ENCODE measurements at regions not wholly inside any gene's neighbourhood (a gene's known extent, or its start where the extent isn't known, plus 50 kb on each side); places are given as distances from the start of the nearest gene placed in this dataset.

DNA sequence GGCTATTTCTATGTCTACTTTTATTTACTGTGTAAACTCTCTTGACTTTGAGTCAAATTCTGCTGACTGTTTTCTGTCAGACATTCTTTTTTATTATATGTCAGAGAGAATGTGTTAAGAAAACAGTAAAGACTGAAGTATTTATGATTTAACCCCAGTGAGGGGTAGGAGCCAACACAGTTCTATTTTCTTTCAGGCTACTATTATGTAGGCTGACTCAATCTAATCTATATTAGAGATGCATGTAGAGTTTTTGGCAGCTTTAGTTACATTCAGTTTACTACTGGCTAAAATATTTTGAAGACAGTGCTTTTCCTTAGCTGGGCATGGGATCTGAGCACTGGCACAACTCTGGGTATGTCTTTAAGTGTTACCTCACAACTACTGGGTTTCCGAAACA, 1108.0 kb downstream of the CDH11 start:
- TF ChIP-seq FOXP2 (optimal IDR thresholded peaks at IDR 0.05; ENCODE audit: borderline replicate concordance, extremely low read depth, extremely low read length, insufficient read depth) (no peak), SIN3A (IDR thresholded peaks at IDR 0.05; ENCODE audit: borderline replicate concordance, insufficient read depth, low read length) (no peak), TAF1 (IDR thresholded peaks at IDR 0.05; ENCODE audit: borderline replicate concordance, insufficient read depth, low read length) (no peak), POLR2AphosphoS5 (IDR thresholded peaks at IDR 0.05; ENCODE audit: low read depth, low read length) (no peak)
- TF ChIP-seq, protein P1, sequence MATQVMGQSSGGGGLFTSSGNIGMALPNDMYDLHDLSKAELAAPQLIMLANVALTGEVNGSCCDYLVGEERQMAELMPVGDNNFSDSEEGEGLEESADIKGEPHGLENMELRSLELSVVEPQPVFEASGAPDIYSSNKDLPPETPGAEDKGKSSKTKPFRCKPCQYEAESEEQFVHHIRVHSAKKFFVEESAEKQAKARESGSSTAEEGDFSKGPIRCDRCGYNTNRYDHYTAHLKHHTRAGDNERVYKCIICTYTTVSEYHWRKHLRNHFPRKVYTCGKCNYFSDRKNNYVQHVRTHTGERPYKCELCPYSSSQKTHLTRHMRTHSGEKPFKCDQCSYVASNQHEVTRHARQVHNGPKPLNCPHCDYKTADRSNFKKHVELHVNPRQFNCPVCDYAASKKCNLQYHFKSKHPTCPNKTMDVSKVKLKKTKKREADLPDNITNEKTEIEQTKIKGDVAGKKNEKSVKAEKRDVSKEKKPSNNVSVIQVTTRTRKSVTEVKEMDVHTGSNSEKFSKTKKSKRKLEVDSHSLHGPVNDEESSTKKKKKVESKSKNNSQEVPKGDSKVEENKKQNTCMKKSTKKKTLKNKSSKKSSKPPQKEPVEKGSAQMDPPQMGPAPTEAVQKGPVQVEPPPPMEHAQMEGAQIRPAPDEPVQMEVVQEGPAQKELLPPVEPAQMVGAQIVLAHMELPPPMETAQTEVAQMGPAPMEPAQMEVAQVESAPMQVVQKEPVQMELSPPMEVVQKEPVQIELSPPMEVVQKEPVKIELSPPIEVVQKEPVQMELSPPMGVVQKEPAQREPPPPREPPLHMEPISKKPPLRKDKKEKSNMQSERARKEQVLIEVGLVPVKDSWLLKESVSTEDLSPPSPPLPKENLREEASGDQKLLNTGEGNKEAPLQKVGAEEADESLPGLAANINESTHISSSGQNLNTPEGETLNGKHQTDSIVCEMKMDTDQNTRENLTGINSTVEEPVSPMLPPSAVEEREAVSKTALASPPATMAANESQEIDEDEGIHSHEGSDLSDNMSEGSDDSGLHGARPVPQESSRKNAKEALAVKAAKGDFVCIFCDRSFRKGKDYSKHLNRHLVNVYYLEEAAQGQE (IDR thresholded peaks at IDR 0.05; ENCODE audit: insufficient read depth in 1 of 2, low read depth in 2 of 2, low read length in 2 of 2), result no peak

DNA sequence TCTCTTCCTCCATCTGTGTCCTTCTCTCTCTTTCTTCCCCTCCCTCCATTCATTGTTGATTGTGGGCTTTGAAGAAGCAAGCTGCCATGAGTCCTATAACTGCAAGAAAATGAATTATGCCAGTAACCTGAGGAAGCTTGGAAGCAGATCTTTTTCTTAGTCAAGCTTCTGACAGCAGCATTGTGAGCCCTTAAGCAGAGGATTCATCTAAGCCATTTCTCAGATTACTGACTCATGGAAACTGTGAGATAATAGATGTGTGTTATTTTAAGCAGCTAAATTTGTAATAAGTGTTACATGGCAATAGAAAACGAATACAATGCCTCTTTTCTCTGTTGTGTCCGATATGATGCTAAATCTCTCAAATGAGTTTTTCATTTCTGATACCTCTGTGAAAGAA, 1109.7 kb downstream of the CDH11 start:
- TF ChIP-seq POLR2AphosphoS5 (IDR thresholded peaks at IDR 0.05; ENCODE audit: low read depth, low read length), result no peak
- TF ChIP-seq SIN3A (IDR thresholded peaks at IDR 0.05; ENCODE audit: borderline replicate concordance, insufficient read depth, low read length), result no peak
- TF ChIP-seq FOXP2 (optimal IDR thresholded peaks at IDR 0.05; ENCODE audit: borderline replicate concordance, extremely low read depth, extremely low read length, insufficient read depth), result no peak
- TF ChIP-seq, protein P1 (IDR thresholded peaks at IDR 0.05; ENCODE audit: insufficient read depth in 1 of 2, low read depth in 2 of 2, low read length in 2 of 2), result no peak
- no peak for TF ChIP-seq TAF1 (IDR thresholded peaks at IDR 0.05; ENCODE audit: borderline replicate concordance, insufficient read depth, low read length)

DNA sequence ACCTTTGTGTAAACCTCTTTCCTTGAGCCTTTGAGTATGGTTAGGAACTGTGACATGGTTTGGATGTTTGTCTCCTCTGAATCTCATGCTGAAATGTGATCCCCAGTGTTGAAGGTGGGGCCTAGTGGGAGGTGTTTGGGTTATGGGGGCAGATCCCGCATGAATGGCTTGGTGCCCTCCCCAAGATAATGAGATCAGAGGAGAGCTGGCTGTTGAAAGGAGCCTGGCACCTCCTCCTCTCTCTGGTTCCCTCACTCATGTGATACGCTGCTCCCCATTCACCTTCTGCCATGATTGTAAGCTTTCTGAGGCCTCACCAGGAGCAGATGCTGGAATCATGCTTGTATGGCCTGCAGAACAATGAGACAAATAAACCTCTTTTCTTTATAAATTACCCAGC, 1110.2 kb downstream of the CDH11 start:
- TF ChIP-seq POLR2AphosphoS5 (IDR thresholded peaks at IDR 0.05; ENCODE audit: low read depth, low read length), result no peak
- TF ChIP-seq TAF1 (IDR thresholded peaks at IDR 0.05; ENCODE audit: borderline replicate concordance, insufficient read depth, low read length), result no peak
- TF ChIP-seq, protein P1 (IDR thresholded peaks at IDR 0.05; ENCODE audit: insufficient read depth in 1 of 2, low read depth in 2 of 2, low read length in 2 of 2), result no peak
- TF ChIP-seq SIN3A (IDR thresholded peaks at IDR 0.05; ENCODE audit: borderline replicate concordance, insufficient read depth, low read length), result no peak
- TF ChIP-seq FOXP2 (optimal IDR thresholded peaks at IDR 0.05; ENCODE audit: borderline replicate concordance, extremely low read depth, extremely low read length, insufficient read depth), result no peak

- no peak for TF ChIP-seq SIN3A (IDR thresholded peaks at IDR 0.05; ENCODE audit: borderline replicate concordance, insufficient read depth, low read length)
- TF ChIP-seq, protein P1 (IDR thresholded peaks at IDR 0.05; ENCODE audit: insufficient read depth in 1 of 2, low read depth in 2 of 2, low read length in 2 of 2), result no peak
- TF ChIP-seq TAF1 (IDR thresholded peaks at IDR 0.05; ENCODE audit: borderline replicate concordance, insufficient read depth, low read length), result no peak
- no peak for TF ChIP-seq FOXP2 (optimal IDR thresholded peaks at IDR 0.05; ENCODE audit: borderline replicate concordance, extremely low read depth, extremely low read length, insufficient read depth)
- no peak for TF ChIP-seq POLR2AphosphoS5 (IDR thresholded peaks at IDR 0.05; ENCODE audit: low read depth, low read length)
Measured at GRCh38 chr16:64008131-64008530, 1113.7 kb downstream of the CDH11 start.

DNA sequence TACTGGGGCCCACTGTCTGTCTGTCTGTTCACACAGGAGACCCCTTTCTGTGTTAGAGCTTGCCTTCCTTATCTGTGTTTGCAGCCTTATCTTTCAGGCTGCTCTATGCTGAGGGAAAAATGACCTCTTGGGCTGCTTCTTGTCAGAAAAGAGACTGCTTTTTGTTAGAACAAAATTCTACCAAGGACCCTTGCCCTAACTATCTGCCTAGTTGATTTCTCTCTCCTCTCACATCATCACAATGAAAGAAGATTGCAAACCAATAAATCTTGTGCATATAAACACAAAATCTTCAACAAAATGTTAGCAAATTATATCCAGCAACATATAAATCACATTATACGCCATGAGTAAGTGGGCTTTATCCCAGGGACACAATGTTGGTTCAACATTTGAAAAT, 1117.7 kb downstream of the CDH11 start:
- TF ChIP-seq SIN3A (IDR thresholded peaks at IDR 0.05; ENCODE audit: borderline replicate concordance, insufficient read depth, low read length) (no peak), POLR2AphosphoS5 (IDR thresholded peaks at IDR 0.05; ENCODE audit: low read depth, low read length) (no peak), TAF1 (IDR thresholded peaks at IDR 0.05; ENCODE audit: borderline replicate concordance, insufficient read depth, low read length) (no peak), FOXP2 (optimal IDR thresholded peaks at IDR 0.05; ENCODE audit: borderline replicate concordance, extremely low read depth, extremely low read length, insufficient read depth) (no peak)
- TF ChIP-seq, protein P1 (IDR thresholded peaks at IDR 0.05; ENCODE audit: insufficient read depth in 1 of 2, low read depth in 2 of 2, low read length in 2 of 2), result no peak

Data from PFSK-1 (cell line).